ENCODE measurements at regions not wholly inside any gene's neighbourhood (a gene's known extent, or its start where the extent isn't known, plus 50 kb on each side); places are given as distances from the start of the nearest gene placed in this dataset.

- no peak for TF ChIP-seq CTCF (IDR thresholded peaks at IDR 0.05; ENCODE audit: insufficient read depth, missing control alignments)
- no peak for DNase-seq (ENCODE audit: insufficient read length, low spot score)
- FAIRE-seq: no peak
Observed at GRCh38 chr12:42756841-42757623, 167.5 kb upstream of the PRICKLE1 start.

GRCh38 chr12:42750356-42750755, 160.8 kb upstream of the PRICKLE1 start:
- no peak for FAIRE-seq
- DNase-seq (ENCODE audit: insufficient read length, low spot score): no peak
- TF ChIP-seq CTCF (IDR thresholded peaks at IDR 0.05; ENCODE audit: insufficient read depth, missing control alignments): no peak

- DNase-seq (ENCODE audit: insufficient read length, low spot score): no peak
- FAIRE-seq: no peak
- TF ChIP-seq CTCF (IDR thresholded peaks at IDR 0.05; ENCODE audit: insufficient read depth, missing control alignments): no peak
Observed at GRCh38 chr12:42749239-42749638, 159.7 kb upstream of the PRICKLE1 start.

GRCh38 chr12:42744539-42745182, 155.1 kb upstream of the PRICKLE1 start:
- DNase-seq (ENCODE audit: insufficient read length, low spot score) (no peak), FAIRE-seq (no peak)
- no peak for TF ChIP-seq CTCF (IDR thresholded peaks at IDR 0.05; ENCODE audit: insufficient read depth, missing control alignments)

- no peak for TF ChIP-seq CTCF (IDR thresholded peaks at IDR 0.05; ENCODE audit: insufficient read depth, missing control alignments)
- no peak for FAIRE-seq
- DNase-seq (ENCODE audit: insufficient read length, low spot score): no peak
Observed at GRCh38 chr12:42742716-42743115, 153.2 kb upstream of the PRICKLE1 start.

GRCh38 chr12:42741771-42742510, 152.4 kb upstream of the PRICKLE1 start:
- DNase-seq (ENCODE audit: insufficient read length, low spot score): no peak
- FAIRE-seq: no peak
- TF ChIP-seq CTCF (IDR thresholded peaks at IDR 0.05; ENCODE audit: insufficient read depth, missing control alignments): no peak
